HFF-Myc (cell line): ENCODE measurements at regions not wholly inside any gene's neighbourhood (a gene's known extent, or its start where the extent isn't known, plus 50 kb on each side); places are given as distances from the start of the nearest gene placed in this dataset.
"Not testable (repeated sequence)": the region's sequence is repeated elsewhere in the genome, so short reads cannot be mapped to it uniquely, and the experiment has no call there.

Source experiments
- DNase-seq: peaks from one replicate; pipeline ENCODE4 v3.0.0-alpha.2; 2011; ENCODE audit warnings: low read depth; ENCODE audit errors: extremely low read depth
- H3K4me3 ChIP-seq: replicated peaks from 2 replicates; pipeline ENCODE4 v1.5.1; 2011; ENCODE audit warnings: low read depth, mild to moderate bottlenecking, control low read depth, low read length
- CTCF ChIP-seq: IDR thresholded peaks from 2 replicates; pipeline ENCODE4 v1.5.1; 2012; ENCODE audit warnings: mild to moderate bottlenecking, low read depth, low read length, control low read depth; ENCODE audit errors: missing control alignments

GRCh38 chr2:113818382-113818951 is 62.0 kb upstream of the SLC35F5 start:
- no peak for TF ChIP-seq CTCF
- DNase-seq, result peak; percentile 92
- H3K4me3 ChIP-seq, result 0 out of 2 replicates have a peak overlapping the region, but pooled peaks have one; percentile 10

GRCh38 chr2:113813396-113813795 is 57.0 kb upstream of the SLC35F5 start:
- not testable (repeated sequence) for DNase-seq, H3K4me3 ChIP-seq

- H3K4me3 ChIP-seq, result no peak overlapping the region
- no peak for TF ChIP-seq CTCF
Measured at GRCh38 chr2:113812204-113812603, 55.8 kb upstream of the SLC35F5 start.

DNA sequence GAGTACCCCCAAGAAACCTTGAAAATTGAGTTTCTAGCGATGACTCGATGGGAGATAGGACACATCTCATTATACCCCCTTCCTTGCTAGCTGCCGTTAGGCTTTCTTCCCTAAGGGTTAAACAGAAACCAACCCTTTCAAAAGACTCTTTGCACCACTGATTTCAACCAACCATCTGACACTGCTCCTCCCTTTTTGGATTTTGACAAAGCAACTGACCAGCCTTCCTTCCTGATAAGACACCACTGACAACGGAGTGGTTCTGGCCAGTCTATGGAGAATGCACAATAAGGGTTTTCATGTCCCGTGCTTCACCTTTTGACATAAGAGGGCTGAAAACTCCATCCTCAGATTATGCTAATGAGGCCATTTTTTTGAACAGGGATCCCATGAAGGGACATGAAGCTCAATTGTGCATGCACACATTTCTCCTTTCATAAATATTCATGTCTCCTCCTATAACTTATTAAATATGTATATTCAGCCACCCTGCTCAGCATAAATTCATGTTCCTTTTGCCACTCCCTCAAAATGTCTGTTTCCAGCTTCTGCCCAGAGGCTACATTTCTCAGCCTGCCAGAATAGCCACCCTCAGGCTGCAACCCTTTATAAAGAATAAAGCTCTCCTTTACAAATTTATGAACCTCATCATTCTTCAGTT is 52.8 kb upstream of the SLC35F5 start:
- H3K4me3 ChIP-seq, result no peak overlapping the region
- TF ChIP-seq CTCF, result no peak
- no peak for DNase-seq

More at GRCh38 chr2:113812204-113812603, 55.8 kb upstream of the SLC35F5 start:
- DNase-seq, result no peak

DNA sequence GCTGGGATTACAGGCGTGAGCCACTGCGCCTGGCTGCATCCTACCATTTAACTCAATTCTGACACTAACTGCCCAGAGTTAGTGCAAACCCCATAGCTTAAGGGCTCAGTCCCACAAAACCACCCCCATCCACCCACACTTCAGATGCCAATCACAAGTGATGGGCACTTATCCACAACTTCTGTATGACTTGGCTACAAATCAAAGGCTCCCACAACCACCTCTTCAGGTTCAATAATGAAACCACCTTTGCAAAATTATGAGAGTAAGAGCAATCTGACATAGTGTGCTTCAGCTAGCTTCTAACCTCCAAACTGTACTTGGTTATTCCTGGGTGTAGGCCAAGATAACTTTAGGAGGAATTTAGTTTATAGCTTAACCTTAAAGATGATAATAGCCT is 51.3 kb upstream of the SLC35F5 start:
- no peak for TF ChIP-seq CTCF
- H3K4me3 ChIP-seq, result no peak overlapping the region
- DNase-seq, result no peak

GRCh38 chr2:113806217-113806913 is 49.9 kb upstream of the SLC35F5 start:
- H3K4me3 ChIP-seq, result no peak overlapping the region
- no peak for TF ChIP-seq CTCF
- DNase-seq, result no peak
